Endodermal cell (in vitro differentiated cells): ENCODE measurements at regions not wholly inside any gene's neighbourhood (a gene's known extent, or its start where the extent isn't known, plus 50 kb on each side); places are given as distances from the start of the nearest gene placed in this dataset.

ENCODE experiments used
- DNase-seq: peaks from one replicate; pipeline ENCODE4 v3.0.0-alpha.2; 2017
- H3K27ac ChIP-seq: 2 replicates; pipeline ENCODE4 v1.5.1; 2013; ENCODE audit warnings: mild to moderate bottlenecking, low read depth, low read length, moderate library complexity
- H3K27me3 ChIP-seq: 2 replicates; pipeline ENCODE4 v1.6.1; 2013; ENCODE audit warnings: mild to moderate bottlenecking, low read length, moderate library complexity; ENCODE audit not compliant: insufficient read depth, control insufficient read depth, poor library complexity, severe bottlenecking
- H3K36me3 ChIP-seq: 2 replicates; pipeline ENCODE4 v1.7.0; 2013; ENCODE audit warnings: mild to moderate bottlenecking, low read length, moderate library complexity; ENCODE audit not compliant: control insufficient read depth, insufficient read depth
- H3K4me1 ChIP-seq: one replicate; pipeline ENCODE4 v1.7.0; 2013; ENCODE audit warnings: low read length; ENCODE audit not compliant: control insufficient read depth, insufficient read depth
- H3K4me3 ChIP-seq: 2 replicates; pipeline ENCODE4 v1.5.1; 2013; ENCODE audit warnings: mild to moderate bottlenecking, low read length, moderate library complexity
- H3K9ac ChIP-seq: 2 replicates; pipeline ENCODE4 v1.6.1; 2013; ENCODE audit warnings: mild to moderate bottlenecking, low read length, moderate library complexity; ENCODE audit not compliant: poor library complexity, severe bottlenecking; ENCODE audit errors: extremely low read depth
- H3K9me3 ChIP-seq: 2 replicates; pipeline ENCODE4 v1.6.1; 2013; ENCODE audit warnings: mild to moderate bottlenecking, low read length, moderate library complexity; ENCODE audit not compliant: control insufficient read depth
- H3K27ac Mint-ChIP-seq: 2 replicates; pipeline ENCODE4 v1.8.0; 2020; ENCODE audit warnings: mixed read lengths
- H3K27me3 Mint-ChIP-seq: 2 replicates; pipeline ENCODE4 v1.8.0; 2021; ENCODE audit warnings: mild to moderate bottlenecking, mixed read lengths; ENCODE audit not compliant: insufficient read depth
- H3K36me3 Mint-ChIP-seq: 2 replicates; pipeline ENCODE4 v1.8.0; 2020; ENCODE audit warnings: low read depth, mixed read lengths
- H3K4me1 Mint-ChIP-seq: 2 replicates; pipeline ENCODE4 v1.8.0; 2020; ENCODE audit warnings: mixed read lengths
- H3K4me3 Mint-ChIP-seq: 2 replicates; pipeline ENCODE4 v1.8.0; 2020; ENCODE audit warnings: mild to moderate bottlenecking, moderate library complexity, mixed read lengths
- H3K9me3 Mint-ChIP-seq: 2 replicates; pipeline ENCODE4 v1.8.0; 2020; ENCODE audit warnings: mild to moderate bottlenecking, mixed read lengths
- CTCF ChIP-seq: fragments of 200-600 bp; sonication (generic); conservative IDR thresholded peaks from 2 replicates; pipeline ENCODE4 v1.5.0; 2021; ENCODE audit warnings: antibody characterized with exemption, mild to moderate bottlenecking
- WGBS, 2 experiments: methylation state at CpG; one replicate each; pipeline versions ENCODE4 v1.1.5 to v1.1.7; 2013; ENCODE audit warnings: missing lambda C conversion rate in 2 of 2, mixed read lengths in 1 of 2; ENCODE audit not compliant: insufficient coverage in 1 of 2, insufficient read length in 1 of 2; 5-methylcytosine and 5-hydroxymethylcytosine counted together

GRCh38 chr12:92561543-92561899 lies 141.3 kb upstream of the PLEKHG7 start:
- DNase-seq = no peak
- WGBS, 2 experiments = 91 to 94% methylated on average over 3 of the region's 3 CpGs
- no peak overlapping the region for H3K27ac Mint-ChIP-seq
- TF ChIP-seq CTCF = no peak
- Histone ChIP-seq H3K9me3 (no peaks in the 10 kb centered on the region), H3K27me3 (no peaks in the 10 kb centered on the region), H3K4me3 (no peak overlapping the region), H3K36me3 (no peaks in the 10 kb centered on the region), H3K27ac (no peak overlapping the region), H3K9ac (no peak overlapping the region), H3K4me1 (peaks cover 6% of the 10 kb centered on the region)
- no peak overlapping the region for H3K4me3 Mint-ChIP-seq
- H3K36me3 Mint-ChIP-seq = no peaks in the 10 kb centered on the region
- peaks cover 20% of the 10 kb centered on the region for H3K4me1 Mint-ChIP-seq
- no peaks in the 10 kb centered on the region for H3K9me3 Mint-ChIP-seq
- H3K27me3 Mint-ChIP-seq = no peaks in the 10 kb centered on the region

- H3K27ac Mint-ChIP-seq = no peak overlapping the region
- H3K36me3 ChIP-seq = no peaks in the 10 kb centered on the region
- H3K27me3 Mint-ChIP-seq = no peaks in the 10 kb centered on the region
- H3K4me3 Mint-ChIP-seq = no peak overlapping the region
- H3K4me1 Mint-ChIP-seq = peaks cover 25% of the 10 kb centered on the region
- no peak overlapping the region for H3K9ac ChIP-seq
- H3K27me3 ChIP-seq = no peaks in the 10 kb centered on the region
- H3K27ac ChIP-seq = no peak overlapping the region
- WGBS, 2 experiments = 86 to 100% methylated on average over 1 to 6 of the region's 6 CpGs
- DNase-seq = no peak
- H3K36me3 Mint-ChIP-seq = no peaks in the 10 kb centered on the region
- H3K4me3 ChIP-seq = no peak overlapping the region
- TF ChIP-seq CTCF = no peak
- H3K4me1 ChIP-seq = peaks cover 7% of the 10 kb centered on the region
- H3K9me3 Mint-ChIP-seq = no peaks in the 10 kb centered on the region
- H3K9me3 ChIP-seq = no peaks in the 10 kb centered on the region
Measured at GRCh38 chr12:92560713-92561542, 141.9 kb upstream of the PLEKHG7 start.

- no peak overlapping the region for H3K27ac Mint-ChIP-seq
- no peak for TF ChIP-seq CTCF
- H3K4me3 Mint-ChIP-seq = no peak overlapping the region
- WGBS, 2 experiments = 88 to 96% methylated on average over 1 to 2 of the region's 2 CpGs
- DNase-seq = no peak
- H3K4me3 ChIP-seq = no peak overlapping the region
- no peaks in the 10 kb centered on the region for H3K9me3 Mint-ChIP-seq
- H3K36me3 Mint-ChIP-seq = no peaks in the 10 kb centered on the region
- H3K9me3 ChIP-seq = no peaks in the 10 kb centered on the region
- H3K4me1 ChIP-seq = peaks cover 7% of the 10 kb centered on the region
- peaks cover 25% of the 10 kb centered on the region for H3K4me1 Mint-ChIP-seq
- no peak overlapping the region for H3K9ac ChIP-seq
- H3K27ac ChIP-seq = no peak overlapping the region
- H3K27me3 Mint-ChIP-seq = no peaks in the 10 kb centered on the region
- H3K27me3 ChIP-seq = no peaks in the 10 kb centered on the region
- H3K36me3 ChIP-seq = no peaks in the 10 kb centered on the region
Measured at GRCh38 chr12:92558806-92559205, 144.0 kb upstream of the PLEKHG7 start.
